ENCODE measurements at regions not wholly inside any gene's neighbourhood (a gene's known extent, or its start where the extent isn't known, plus 50 kb on each side); places are given as distances from the start of the nearest gene placed in this dataset.
A peak's percentile ranks its signal among the peaks of the same experiment; 100 is the strongest.

DNA sequence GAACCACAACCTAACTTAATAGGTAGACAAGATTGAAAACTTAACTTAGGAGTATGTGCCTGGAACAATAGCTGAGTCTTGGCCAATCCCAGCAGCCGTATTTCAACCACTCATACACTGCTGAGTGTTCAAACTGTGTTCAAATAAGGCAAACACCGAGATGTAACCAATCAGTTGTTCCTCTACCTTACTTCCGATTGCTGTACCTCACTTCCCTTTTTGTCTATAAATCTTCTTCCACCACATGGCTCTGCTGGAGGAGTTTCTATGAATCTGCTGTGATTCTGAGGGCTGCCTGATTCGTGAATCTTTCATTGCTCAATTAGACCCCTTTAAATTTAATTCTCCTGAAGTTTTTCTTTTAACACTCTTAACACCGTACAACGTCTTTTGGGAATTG is 108.0 kb downstream of the ANAPC4 start:
- BruUV-seq (replicated peaks), result no TSS peak
- no peaks in the 10 kb centered on the region for H3K36me3 Mint-ChIP-seq (ENCODE audit: insufficient read depth, unreplicated experiment)
- no peaks in the 10 kb centered on the region for H3K27me3 Mint-ChIP-seq (ENCODE audit: unreplicated experiment)
- H3K9me3 Mint-ChIP-seq (ENCODE audit: low read depth, unreplicated experiment), result peaks cover 3% of the 10 kb centered on the region
- CTCF ChIA-PET, result no interaction called here
- no peak for DNase-seq
- no peak overlapping the region for H3K27ac Mint-ChIP-seq (ENCODE audit: unreplicated experiment)
- H3K4me1 Mint-ChIP-seq (ENCODE audit: low read depth, unreplicated experiment), result peaks cover 23% of the 10 kb centered on the region
- TF ChIP-seq, protein P1, sequence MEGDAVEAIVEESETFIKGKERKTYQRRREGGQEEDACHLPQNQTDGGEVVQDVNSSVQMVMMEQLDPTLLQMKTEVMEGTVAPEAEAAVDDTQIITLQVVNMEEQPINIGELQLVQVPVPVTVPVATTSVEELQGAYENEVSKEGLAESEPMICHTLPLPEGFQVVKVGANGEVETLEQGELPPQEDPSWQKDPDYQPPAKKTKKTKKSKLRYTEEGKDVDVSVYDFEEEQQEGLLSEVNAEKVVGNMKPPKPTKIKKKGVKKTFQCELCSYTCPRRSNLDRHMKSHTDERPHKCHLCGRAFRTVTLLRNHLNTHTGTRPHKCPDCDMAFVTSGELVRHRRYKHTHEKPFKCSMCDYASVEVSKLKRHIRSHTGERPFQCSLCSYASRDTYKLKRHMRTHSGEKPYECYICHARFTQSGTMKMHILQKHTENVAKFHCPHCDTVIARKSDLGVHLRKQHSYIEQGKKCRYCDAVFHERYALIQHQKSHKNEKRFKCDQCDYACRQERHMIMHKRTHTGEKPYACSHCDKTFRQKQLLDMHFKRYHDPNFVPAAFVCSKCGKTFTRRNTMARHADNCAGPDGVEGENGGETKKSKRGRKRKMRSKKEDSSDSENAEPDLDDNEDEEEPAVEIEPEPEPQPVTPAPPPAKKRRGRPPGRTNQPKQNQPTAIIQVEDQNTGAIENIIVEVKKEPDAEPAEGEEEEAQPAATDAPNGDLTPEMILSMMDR (IDR thresholded peaks at IDR 0.05; ENCODE audit: unreplicated experiment), result no peak
- intact Hi-C loops (cut with micrococcal nuclease; ENCODE audit: unreplicated experiment), result no loop called here
- H3K4me3 Mint-ChIP-seq (ENCODE audit: low read depth, unreplicated experiment), result no peak overlapping the region

DNA sequence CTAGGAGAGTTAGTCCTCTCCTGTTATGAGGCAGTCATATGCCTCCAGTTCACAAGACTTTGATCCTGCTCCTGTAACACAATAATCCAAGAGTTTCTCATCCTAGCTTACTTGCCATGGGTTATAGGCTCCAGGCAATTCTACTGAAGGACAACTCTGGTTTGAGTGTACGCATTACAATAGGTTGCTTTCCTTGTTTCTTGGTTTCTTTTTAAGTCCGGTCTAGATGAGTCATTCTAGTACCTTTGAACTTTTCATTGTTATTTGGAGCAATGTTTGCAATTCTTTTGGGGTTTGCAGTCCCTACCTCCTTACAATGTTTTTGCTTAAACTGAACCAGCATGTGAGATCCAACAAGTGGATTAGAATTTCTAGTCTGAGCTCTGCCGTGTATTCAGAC is 109.1 kb downstream of the ANAPC4 start:
- Mint-ChIP-seq H3K4me3 (ENCODE audit: low read depth, unreplicated experiment) (peak overlapping the region; percentile 32), H3K36me3 (ENCODE audit: insufficient read depth, unreplicated experiment) (no peaks in the 10 kb centered on the region), H3K27me3 (ENCODE audit: unreplicated experiment) (no peaks in the 10 kb centered on the region), H3K4me1 (ENCODE audit: low read depth, unreplicated experiment) (peaks cover 23% of the 10 kb centered on the region), H3K27ac (ENCODE audit: unreplicated experiment) (peak overlapping the region; percentile 33), H3K9me3 (ENCODE audit: low read depth, unreplicated experiment) (peaks cover 3% of the 10 kb centered on the region)
- DNase-seq, result no peak
- TF ChIP-seq, protein P1 (IDR thresholded peaks at IDR 0.05; ENCODE audit: unreplicated experiment), result no peak
- BruUV-seq (replicated peaks), result no TSS peak
- intact Hi-C loops (cut with micrococcal nuclease; ENCODE audit: unreplicated experiment), result no loop called here
- CTCF ChIA-PET, result no interaction called here

DNA sequence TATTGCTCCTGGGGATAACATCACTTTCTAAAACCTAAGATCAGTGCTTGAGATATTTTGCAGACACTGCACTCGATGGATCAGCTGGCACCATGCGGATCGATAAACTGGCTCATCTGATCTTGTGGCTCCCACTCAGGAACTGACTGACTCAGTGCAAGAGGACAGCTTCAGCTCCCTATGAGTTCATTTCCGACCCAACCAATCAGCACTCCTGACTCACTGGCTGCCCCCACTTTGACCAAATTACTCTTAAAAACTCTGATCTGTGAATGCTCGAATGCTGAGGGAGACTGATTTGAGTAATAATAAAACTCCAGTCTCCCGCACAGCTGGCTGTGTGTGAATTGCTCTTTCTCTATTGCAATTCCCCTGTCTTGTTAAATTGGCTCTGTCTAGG is 110.1 kb downstream of the ANAPC4 start:
- H3K9me3 Mint-ChIP-seq (ENCODE audit: low read depth, unreplicated experiment), result peaks cover 3% of the 10 kb centered on the region
- intact Hi-C loops (cut with micrococcal nuclease; ENCODE audit: unreplicated experiment), result no loop called here
- DNase-seq, result no peak
- TF ChIP-seq, protein P1 (IDR thresholded peaks at IDR 0.05; ENCODE audit: unreplicated experiment), result no peak
- no peak overlapping the region for H3K4me3 Mint-ChIP-seq (ENCODE audit: low read depth, unreplicated experiment)
- H3K4me1 Mint-ChIP-seq (ENCODE audit: low read depth, unreplicated experiment), result peaks cover 23% of the 10 kb centered on the region
- no peaks in the 10 kb centered on the region for H3K36me3 Mint-ChIP-seq (ENCODE audit: insufficient read depth, unreplicated experiment)
- no TSS peak for BruUV-seq (replicated peaks)
- CTCF ChIA-PET, result no interaction called here
- no peak overlapping the region for H3K27ac Mint-ChIP-seq (ENCODE audit: unreplicated experiment)
- H3K27me3 Mint-ChIP-seq (ENCODE audit: unreplicated experiment), result no peaks in the 10 kb centered on the region

DNA sequence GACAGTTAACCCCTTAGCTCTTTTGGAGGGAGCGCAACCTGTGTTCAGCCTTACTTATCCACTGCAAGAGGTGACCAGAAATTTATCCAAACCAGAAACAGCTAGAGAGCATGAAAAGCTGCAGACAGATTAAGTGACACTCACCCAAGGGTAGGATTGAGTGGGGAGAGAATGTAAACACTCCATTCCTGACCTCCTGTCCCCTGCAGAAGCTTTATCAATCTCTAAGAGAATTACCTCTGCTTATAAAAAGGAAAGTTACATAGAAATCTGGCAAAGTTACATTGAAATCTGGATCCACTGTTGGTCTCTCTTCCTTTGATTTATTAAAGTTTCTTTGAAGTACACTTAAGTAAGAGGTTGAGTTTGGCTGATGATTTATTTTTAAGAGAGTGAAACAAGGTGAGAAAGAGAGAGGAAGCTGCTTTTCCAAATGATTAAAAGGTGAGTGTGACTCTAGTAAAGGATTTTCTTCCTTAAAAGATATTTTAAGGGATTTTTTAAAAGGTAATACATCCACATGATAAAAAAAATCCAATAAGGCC is 112.3 kb downstream of the ANAPC4 start:
- no peaks in the 10 kb centered on the region for H3K36me3 Mint-ChIP-seq (ENCODE audit: insufficient read depth, unreplicated experiment)
- no peak for DNase-seq
- TF ChIP-seq, protein P1 (IDR thresholded peaks at IDR 0.05; ENCODE audit: unreplicated experiment), result no peak
- intact Hi-C loops (cut with micrococcal nuclease; ENCODE audit: unreplicated experiment), result no loop called here
- CTCF ChIA-PET, result interaction anchor here (0.6 kb wide), 1 partner anchor 194 kb away, joined by 4 read pairs; no protein-coding TSS in a partner anchor
- no peak overlapping the region for H3K27ac Mint-ChIP-seq (ENCODE audit: unreplicated experiment)
- BruUV-seq (replicated peaks), result no TSS peak
- H3K9me3 Mint-ChIP-seq (ENCODE audit: low read depth, unreplicated experiment), result peaks cover 3% of the 10 kb centered on the region
- no peaks in the 10 kb centered on the region for H3K27me3 Mint-ChIP-seq (ENCODE audit: unreplicated experiment)
- H3K4me3 Mint-ChIP-seq (ENCODE audit: low read depth, unreplicated experiment), result no peak overlapping the region
- peaks cover 19% of the 10 kb centered on the region for H3K4me1 Mint-ChIP-seq (ENCODE audit: low read depth, unreplicated experiment)

Data from Calu3 (cell line).